NB4 (cell line): ENCODE measurements at regions not wholly inside any gene's neighbourhood (a gene's known extent, or its start where the extent isn't known, plus 50 kb on each side); places are given as distances from the start of the nearest gene placed in this dataset.

Experiments used
- CTCF ChIP-seq: IDR thresholded peaks from one replicate; pipeline ENCODE4 v1.5.1; 2012; ENCODE audit warnings: low read depth, low read length
- MYC ChIP-seq: IDR thresholded peaks from 2 replicates; pipeline ENCODE4 v1.6.1; 2011; ENCODE audit warnings: low read depth, low read length
- POLR2A ChIP-seq: IDR thresholded peaks from 2 replicates; pipeline ENCODE4 v1.6.1; 2011; ENCODE audit warnings: mild to moderate bottlenecking; ENCODE audit not compliant: insufficient read length; ENCODE audit errors: extremely low read depth
- TF ChIP-seq, protein P1 (sequence below): IDR thresholded peaks from 2 replicates; pipeline ENCODE4 v1.6.1; 2011; ENCODE audit warnings: low read depth, low read length

DNA sequence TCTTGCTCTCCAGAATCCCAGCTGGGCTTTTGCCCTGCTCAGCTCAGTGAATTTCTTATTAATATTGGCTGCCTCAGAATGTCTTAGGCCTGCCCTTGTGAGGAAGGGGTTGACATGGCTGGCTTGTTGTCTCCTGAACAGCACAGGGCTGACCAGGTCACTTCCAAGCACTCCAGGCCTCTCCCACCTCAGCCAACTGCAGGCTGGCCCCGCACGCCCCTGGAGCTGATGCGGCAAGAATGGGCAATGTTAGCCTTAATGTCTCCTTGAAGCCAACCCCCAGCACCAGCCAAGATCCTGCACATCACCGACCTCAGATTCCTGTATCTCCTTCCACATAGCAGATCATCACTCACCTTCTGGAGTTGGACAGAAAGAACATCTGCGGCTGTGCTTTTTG, 598.6 kb downstream of the AJAP1 start:
- TF ChIP-seq CTCF (no peak), POLR2A (no peak), MYC (no peak)
- TF ChIP-seq, protein P1, sequence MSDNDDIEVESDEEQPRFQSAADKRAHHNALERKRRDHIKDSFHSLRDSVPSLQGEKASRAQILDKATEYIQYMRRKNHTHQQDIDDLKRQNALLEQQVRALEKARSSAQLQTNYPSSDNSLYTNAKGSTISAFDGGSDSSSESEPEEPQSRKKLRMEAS: no peak
